Hepatocyte (in vitro differentiated cells): ENCODE measurements at regions not wholly inside any gene's neighbourhood (a gene's known extent, or its start where the extent isn't known, plus 50 kb on each side); places are given as distances from the start of the nearest gene placed in this dataset.

ENCODE experiments used
- DNase-seq: peaks from one replicate; pipeline ENCODE4 v3.0.0-alpha.2; 2016; ENCODE audit warnings: low spot score
- H2AFZ ChIP-seq: fragments of 200-600 bp; sonication (generic); 2 replicates; pipeline ENCODE4 v1.6.0; 2016; ENCODE audit warnings: antibody characterized with exemption, mild to moderate bottlenecking
- H3K27ac ChIP-seq: fragments of 200-600 bp; sonication (generic); 2 replicates; pipeline ENCODE4 v1.5.1; 2016; ENCODE audit warnings: mild to moderate bottlenecking
- H3K27me3 ChIP-seq: fragments of 200-600 bp; sonication (generic); 2 replicates; pipeline ENCODE4 v1.6.1; 2016
- H3K36me3 ChIP-seq: fragments of 200-600 bp; sonication (generic); replicated peaks from 2 replicates; pipeline ENCODE4 v1.5.1; 2016; ENCODE audit warnings: low read depth; ENCODE audit not compliant: insufficient read depth
- H3K4me1 ChIP-seq: fragments of 200-600 bp; sonication (generic); 2 replicates; pipeline ENCODE4 v1.5.1; 2016; ENCODE audit warnings: mild to moderate bottlenecking, moderate library complexity; ENCODE audit not compliant: insufficient read depth
- H3K4me2 ChIP-seq: fragments of 200-600 bp; sonication (generic); 2 replicates; pipeline ENCODE4 v1.6.0; 2016
- H3K4me3 ChIP-seq: fragments of 200-600 bp; sonication (generic); 2 replicates; pipeline ENCODE4 v1.5.1; 2016; ENCODE audit warnings: mild to moderate bottlenecking
- H3K79me2 ChIP-seq: fragments of 200-600 bp; sonication (generic); 2 replicates; pipeline ENCODE4 v1.6.0; 2017; ENCODE audit warnings: mild to moderate bottlenecking
- H3K9me2 ChIP-seq: fragments of 200-600 bp; sonication (generic); replicated peaks from 2 replicates; pipeline ENCODE4 v1.6.0; 2017; ENCODE audit warnings: mild to moderate bottlenecking; ENCODE audit not compliant: insufficient read depth
- H3K9me3 ChIP-seq: fragments of 200-600 bp; sonication (generic); 2 replicates; pipeline ENCODE4 v1.5.1; 2016; ENCODE audit warnings: low read depth, mild to moderate bottlenecking
- H4K20me1 ChIP-seq: fragments of 200-600 bp; sonication (generic); 2 replicates; pipeline ENCODE4 v1.6.0; 2016; ENCODE audit warnings: mild to moderate bottlenecking; ENCODE audit not compliant: insufficient read depth, poor library complexity, severe bottlenecking
- EZH2 ChIP-seq: fragments of 200-600 bp; sonication (generic); IDR thresholded peaks from 2 replicates; pipeline ENCODE4 v1.6.1; 2016; ENCODE audit warnings: antibody characterized with exemption, mild to moderate bottlenecking, borderline replicate concordance
- EZH2phosphoT487 ChIP-seq: fragments of 200-600 bp; sonication (generic); IDR thresholded peaks from one replicate; pipeline ENCODE4 v1.6.1; 2018; ENCODE audit warnings: antibody characterized with exemption, mild to moderate bottlenecking, low read depth, moderate library complexity; ENCODE audit not compliant: unreplicated experiment, severe bottlenecking
- WGBS: methylation state at CpG from one replicate; pipeline ENCODE4 v1.1.6; 2016; ENCODE audit warnings: low lambda C conversion rate; ENCODE audit errors: missing lambda C conversion rate; 5-methylcytosine and 5-hydroxymethylcytosine counted together
- TF ChIP-seq, protein P1 (sequence below): fragments of 200-600 bp; sonication (generic); IDR thresholded peaks from 2 replicates; pipeline ENCODE4 v1.5.1; 2016; ENCODE audit warnings: antibody characterized with exemption, mild to moderate bottlenecking; ENCODE audit not compliant: poor library complexity

DNA sequence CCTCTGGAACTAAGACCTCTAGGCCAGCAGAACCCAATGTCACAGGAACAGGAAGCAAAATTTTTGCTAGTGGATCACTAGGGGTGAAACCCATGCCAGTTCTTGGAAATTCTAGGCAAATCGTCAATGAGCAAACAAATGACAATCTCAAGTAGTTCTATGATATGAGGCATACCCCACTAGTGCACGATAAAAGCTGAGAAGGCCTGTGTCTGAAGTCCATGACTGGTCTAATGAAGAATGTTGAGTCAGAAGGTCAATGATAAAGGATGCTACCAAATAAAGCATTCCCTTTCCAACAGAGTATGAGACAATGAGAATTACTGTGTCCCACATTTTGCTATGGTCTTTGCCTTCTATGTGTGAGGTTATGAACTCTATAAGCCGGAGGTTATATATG lies 149.4 kb upstream of the NOX3 start:
- 91% methylated on average over 3 of the region's 3 CpGs for WGBS
- no peaks in the 10 kb centered on the region for H4K20me1 ChIP-seq
- H3K79me2 ChIP-seq, result no peaks in the 10 kb centered on the region
- no peak overlapping the region for H3K4me2 ChIP-seq
- no peak overlapping the region for H2AFZ ChIP-seq
- no peaks in the 10 kb centered on the region for H3K36me3 ChIP-seq
- H3K4me3 ChIP-seq, result no peak overlapping the region
- TF ChIP-seq, protein P1, sequence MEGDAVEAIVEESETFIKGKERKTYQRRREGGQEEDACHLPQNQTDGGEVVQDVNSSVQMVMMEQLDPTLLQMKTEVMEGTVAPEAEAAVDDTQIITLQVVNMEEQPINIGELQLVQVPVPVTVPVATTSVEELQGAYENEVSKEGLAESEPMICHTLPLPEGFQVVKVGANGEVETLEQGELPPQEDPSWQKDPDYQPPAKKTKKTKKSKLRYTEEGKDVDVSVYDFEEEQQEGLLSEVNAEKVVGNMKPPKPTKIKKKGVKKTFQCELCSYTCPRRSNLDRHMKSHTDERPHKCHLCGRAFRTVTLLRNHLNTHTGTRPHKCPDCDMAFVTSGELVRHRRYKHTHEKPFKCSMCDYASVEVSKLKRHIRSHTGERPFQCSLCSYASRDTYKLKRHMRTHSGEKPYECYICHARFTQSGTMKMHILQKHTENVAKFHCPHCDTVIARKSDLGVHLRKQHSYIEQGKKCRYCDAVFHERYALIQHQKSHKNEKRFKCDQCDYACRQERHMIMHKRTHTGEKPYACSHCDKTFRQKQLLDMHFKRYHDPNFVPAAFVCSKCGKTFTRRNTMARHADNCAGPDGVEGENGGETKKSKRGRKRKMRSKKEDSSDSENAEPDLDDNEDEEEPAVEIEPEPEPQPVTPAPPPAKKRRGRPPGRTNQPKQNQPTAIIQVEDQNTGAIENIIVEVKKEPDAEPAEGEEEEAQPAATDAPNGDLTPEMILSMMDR, result no peak
- TF ChIP-seq EZH2phosphoT487 (no peak), EZH2 (no peak)
- no peaks in the 10 kb centered on the region for H3K9me2 ChIP-seq
- H3K27ac ChIP-seq, result no peak overlapping the region
- H3K27me3 ChIP-seq, result no peaks in the 10 kb centered on the region
- H3K9me3 ChIP-seq, result peaks cover 3% of the 10 kb centered on the region
- H3K4me1 ChIP-seq, result no peaks in the 10 kb centered on the region
- no peak for DNase-seq

DNA sequence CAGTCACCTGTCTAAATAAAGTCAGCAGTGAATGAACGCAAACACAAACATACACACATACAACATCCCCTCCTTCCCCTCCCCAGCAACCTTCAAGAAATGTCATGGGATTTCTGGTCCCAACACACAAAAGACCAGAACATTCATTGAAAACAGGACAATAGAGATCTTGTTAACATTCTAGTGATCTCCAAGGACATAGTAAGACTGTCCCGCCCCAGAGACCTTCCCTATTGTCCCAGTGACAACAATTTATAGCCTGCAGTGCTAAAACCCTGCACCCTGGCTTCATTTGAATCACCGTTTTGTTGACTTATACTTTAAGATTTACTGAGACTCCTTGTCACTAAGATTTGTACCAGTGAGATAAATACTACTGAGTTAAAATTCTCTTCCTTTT lies 143.9 kb upstream of the NOX3 start:
- no peak for DNase-seq
- Histone ChIP-seq H3K9me2 (no peaks in the 10 kb centered on the region), H3K27me3 (no peaks in the 10 kb centered on the region), H3K79me2 (no peaks in the 10 kb centered on the region), H2AFZ (no peak overlapping the region), H3K4me3 (no peak overlapping the region), H3K36me3 (no peaks in the 10 kb centered on the region), H3K9me3 (no peaks in the 10 kb centered on the region), H4K20me1 (no peaks in the 10 kb centered on the region), H3K27ac (no peak overlapping the region), H3K4me1 (no peaks in the 10 kb centered on the region), H3K4me2 (no peak overlapping the region)
- TF ChIP-seq EZH2phosphoT487 (no peak), EZH2 (no peak)
- TF ChIP-seq, protein P1, result no peak
- WGBS, result 39% methylated on average over 3 of the region's 3 CpGs

DNA sequence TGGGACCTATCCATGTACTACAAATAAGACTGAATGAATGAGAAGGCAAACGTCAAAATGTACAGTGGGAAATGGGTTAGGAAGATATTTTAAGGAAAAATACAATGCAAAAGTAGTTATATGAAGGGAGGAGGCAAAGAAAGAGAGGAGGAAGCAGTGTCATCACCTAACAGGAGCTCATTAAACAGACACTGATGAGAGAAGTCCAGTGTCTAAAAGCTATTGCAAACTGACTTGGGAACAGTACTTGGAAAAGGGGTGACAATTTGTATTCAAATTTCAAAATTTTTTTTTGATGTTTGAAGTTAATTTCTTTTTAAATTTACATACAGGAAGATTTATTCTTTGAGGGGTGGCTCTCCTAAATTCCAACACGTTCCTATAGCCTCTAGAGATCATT lies 143.5 kb upstream of the NOX3 start:
- Histone ChIP-seq H3K4me1 (no peaks in the 10 kb centered on the region), H3K4me2 (no peak overlapping the region), H3K36me3 (no peaks in the 10 kb centered on the region), H3K9me2 (no peaks in the 10 kb centered on the region), H2AFZ (no peak overlapping the region), H3K79me2 (no peaks in the 10 kb centered on the region), H4K20me1 (no peaks in the 10 kb centered on the region), H3K4me3 (no peak overlapping the region), H3K27me3 (no peaks in the 10 kb centered on the region), H3K27ac (no peak overlapping the region), H3K9me3 (no peaks in the 10 kb centered on the region)
- TF ChIP-seq EZH2phosphoT487 (no peak), EZH2 (no peak)
- TF ChIP-seq, protein P1, result no peak
- 52% methylated on average over 2 of the region's 2 CpGs for whole genome bisulfite sequencing
- no peak for DNase-seq

DNA sequence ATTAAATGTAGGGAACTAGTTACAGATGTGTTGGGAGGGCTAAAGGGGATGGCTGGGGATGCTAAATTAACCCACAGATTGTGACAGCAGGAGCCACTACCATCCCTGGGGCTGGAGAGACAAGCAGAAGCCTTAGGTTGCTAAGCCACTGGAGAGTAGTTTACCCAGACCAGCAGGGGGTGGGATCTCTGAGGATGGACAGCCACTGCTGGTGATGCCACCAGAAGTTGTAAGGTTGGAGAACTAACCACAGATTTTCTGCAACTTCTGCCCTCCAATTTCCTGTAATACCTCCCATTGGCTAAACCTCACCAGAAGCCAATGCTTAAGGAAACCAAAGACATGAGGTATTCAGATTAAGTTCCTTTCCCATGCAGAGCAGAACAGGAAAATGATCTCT lies 139.6 kb upstream of the NOX3 start:
- Histone ChIP-seq H3K36me3 (no peaks in the 10 kb centered on the region), H3K4me1 (no peaks in the 10 kb centered on the region), H3K27me3 (no peaks in the 10 kb centered on the region), H4K20me1 (no peaks in the 10 kb centered on the region), H2AFZ (no peak overlapping the region), H3K79me2 (no peaks in the 10 kb centered on the region), H3K4me3 (no peak overlapping the region), H3K9me3 (no peaks in the 10 kb centered on the region), H3K9me2 (no peaks in the 10 kb centered on the region), H3K4me2 (no peak overlapping the region), H3K27ac (no peak overlapping the region)
- DNase-seq, result no peak
- TF ChIP-seq, protein P1, result no peak
- TF ChIP-seq EZH2 (no peak), EZH2phosphoT487 (no peak)
